ENCODE measurements at regions not wholly inside any gene's neighbourhood (a gene's known extent, or its start where the extent isn't known, plus 50 kb on each side); places are given as distances from the start of the nearest gene placed in this dataset.
"Not testable (repeated sequence)": the region's sequence is repeated elsewhere in the genome, so short reads cannot be mapped to it uniquely, and the experiment has no call there.

DNA sequence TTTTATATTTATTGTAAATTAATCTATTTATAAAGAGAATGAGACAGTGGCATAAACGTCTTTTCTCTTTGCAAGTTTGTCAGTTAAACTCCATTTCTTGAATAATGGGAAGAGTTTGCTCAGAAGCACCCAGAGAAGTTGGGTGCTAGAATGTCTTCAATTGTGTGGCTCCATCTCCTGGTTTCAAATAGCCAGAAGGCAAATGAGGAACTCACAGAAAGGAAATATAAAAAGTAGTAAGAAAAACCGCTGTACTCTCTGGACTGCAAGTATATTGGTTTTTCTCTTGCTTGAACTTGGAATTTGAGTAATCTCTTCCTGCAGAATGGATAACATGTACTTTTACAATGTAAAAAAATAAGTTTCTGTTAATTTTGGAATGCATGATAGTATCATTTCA is 217.5 kb downstream of the DPY19L2 start:
- Histone ChIP-seq H3K4me1 (ENCODE audit: insufficient read depth, poor library complexity, severe bottlenecking) (no peaks in the 10 kb centered on the region), H3K27ac (ENCODE audit: poor library complexity, severe bottlenecking) (no peak overlapping the region), H3K36me3 (ENCODE audit: low read depth) (no peaks in the 10 kb centered on the region), H3K4me3 (ENCODE audit: severe bottlenecking) (no peak overlapping the region), H3K27me3 (ENCODE audit: insufficient read depth, poor library complexity, severe bottlenecking) (peaks cover 19% of the 10 kb centered on the region), H3K9me3 (ENCODE audit: severe bottlenecking) (no peaks in the 10 kb centered on the region)
- TF ChIP-seq, protein P1, sequence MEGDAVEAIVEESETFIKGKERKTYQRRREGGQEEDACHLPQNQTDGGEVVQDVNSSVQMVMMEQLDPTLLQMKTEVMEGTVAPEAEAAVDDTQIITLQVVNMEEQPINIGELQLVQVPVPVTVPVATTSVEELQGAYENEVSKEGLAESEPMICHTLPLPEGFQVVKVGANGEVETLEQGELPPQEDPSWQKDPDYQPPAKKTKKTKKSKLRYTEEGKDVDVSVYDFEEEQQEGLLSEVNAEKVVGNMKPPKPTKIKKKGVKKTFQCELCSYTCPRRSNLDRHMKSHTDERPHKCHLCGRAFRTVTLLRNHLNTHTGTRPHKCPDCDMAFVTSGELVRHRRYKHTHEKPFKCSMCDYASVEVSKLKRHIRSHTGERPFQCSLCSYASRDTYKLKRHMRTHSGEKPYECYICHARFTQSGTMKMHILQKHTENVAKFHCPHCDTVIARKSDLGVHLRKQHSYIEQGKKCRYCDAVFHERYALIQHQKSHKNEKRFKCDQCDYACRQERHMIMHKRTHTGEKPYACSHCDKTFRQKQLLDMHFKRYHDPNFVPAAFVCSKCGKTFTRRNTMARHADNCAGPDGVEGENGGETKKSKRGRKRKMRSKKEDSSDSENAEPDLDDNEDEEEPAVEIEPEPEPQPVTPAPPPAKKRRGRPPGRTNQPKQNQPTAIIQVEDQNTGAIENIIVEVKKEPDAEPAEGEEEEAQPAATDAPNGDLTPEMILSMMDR (IDR thresholded peaks at IDR 0.05; ENCODE audit: poor library complexity, severe bottlenecking): peak; percentile 15
- ATAC-seq (ENCODE audit: low read depth) (no peak), DNase-seq (ENCODE audit: low spot score) (no peak)

DNA sequence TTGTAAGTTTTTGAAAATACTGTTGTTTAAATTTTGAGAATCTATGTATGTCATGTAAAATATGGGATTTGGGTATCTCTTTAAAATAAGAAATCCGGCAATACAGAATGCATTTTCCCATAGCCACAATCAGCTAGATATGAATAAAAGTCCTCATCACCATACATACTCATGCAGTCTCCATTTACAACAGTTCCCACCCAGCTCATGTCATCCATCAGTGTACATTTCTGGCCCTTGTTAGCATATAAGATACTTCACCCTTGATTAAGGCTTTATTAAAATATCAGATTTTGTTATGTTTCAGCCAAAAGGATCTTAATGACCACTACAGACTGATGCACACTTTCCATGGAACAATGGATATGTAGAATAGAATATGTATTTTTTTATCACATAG is 218.0 kb downstream of the DPY19L2 start:
- ATAC-seq (ENCODE audit: low read depth): no peak
- Histone ChIP-seq H3K4me3 (ENCODE audit: severe bottlenecking) (no peak overlapping the region), H3K36me3 (ENCODE audit: low read depth) (no peaks in the 10 kb centered on the region)

GRCh38 chr12:63445224-63445880 is 222.9 kb downstream of the DPY19L2 start:
- Histone ChIP-seq H3K36me3 (ENCODE audit: low read depth) (no peaks in the 10 kb centered on the region), H3K4me1 (ENCODE audit: insufficient read depth, poor library complexity, severe bottlenecking) (no peaks in the 10 kb centered on the region), H3K9me3 (ENCODE audit: severe bottlenecking) (no peaks in the 10 kb centered on the region), H3K27ac (ENCODE audit: poor library complexity, severe bottlenecking) (no peak overlapping the region), H3K4me3 (ENCODE audit: severe bottlenecking) (no peak overlapping the region), H3K27me3 (ENCODE audit: insufficient read depth, poor library complexity, severe bottlenecking) (peaks cover 34% of the 10 kb centered on the region)
- no peak for ATAC-seq (ENCODE audit: low read depth)
- TF ChIP-seq, protein P1 (IDR thresholded peaks at IDR 0.05; ENCODE audit: poor library complexity, severe bottlenecking): no peak
- DNase-seq (ENCODE audit: low spot score): no peak

More for the DNA sequence above, 218.0 kb downstream of the DPY19L2 start:
- Histone ChIP-seq H3K4me1 (ENCODE audit: insufficient read depth, poor library complexity, severe bottlenecking) (no peaks in the 10 kb centered on the region), H3K9me3 (ENCODE audit: severe bottlenecking) (no peaks in the 10 kb centered on the region), H3K27ac (ENCODE audit: poor library complexity, severe bottlenecking) (no peak overlapping the region), H3K27me3 (ENCODE audit: insufficient read depth, poor library complexity, severe bottlenecking) (peaks cover 16% of the 10 kb centered on the region)
- DNase-seq (ENCODE audit: low spot score): no peak
- TF ChIP-seq, protein P1 (IDR thresholded peaks at IDR 0.05; ENCODE audit: poor library complexity, severe bottlenecking): no peak

GRCh38 chr12:63440048-63440447 is 228.2 kb downstream of the DPY19L2 start:
- TF ChIP-seq, protein P1 (IDR thresholded peaks at IDR 0.05; ENCODE audit: poor library complexity, severe bottlenecking): no peak
- DNase-seq (ENCODE audit: low spot score): no peak
- no peaks in the 10 kb centered on the region for H3K4me1 ChIP-seq (ENCODE audit: insufficient read depth, poor library complexity, severe bottlenecking)
- no peaks in the 10 kb centered on the region for H3K36me3 ChIP-seq (ENCODE audit: low read depth)
- no peaks in the 10 kb centered on the region for H3K9me3 ChIP-seq (ENCODE audit: severe bottlenecking)
- ATAC-seq (ENCODE audit: low read depth): no peak
- no peak overlapping the region for H3K4me3 ChIP-seq (ENCODE audit: severe bottlenecking)
- no peak overlapping the region for H3K27ac ChIP-seq (ENCODE audit: poor library complexity, severe bottlenecking)
- peaks cover 23% of the 10 kb centered on the region for H3K27me3 ChIP-seq (ENCODE audit: insufficient read depth, poor library complexity, severe bottlenecking)

GRCh38 chr12:63434384-63434783 is 233.9 kb downstream of the DPY19L2 start:
- not testable (repeated sequence) for H3K9me3 ChIP-seq (ENCODE audit: severe bottlenecking)

DNA sequence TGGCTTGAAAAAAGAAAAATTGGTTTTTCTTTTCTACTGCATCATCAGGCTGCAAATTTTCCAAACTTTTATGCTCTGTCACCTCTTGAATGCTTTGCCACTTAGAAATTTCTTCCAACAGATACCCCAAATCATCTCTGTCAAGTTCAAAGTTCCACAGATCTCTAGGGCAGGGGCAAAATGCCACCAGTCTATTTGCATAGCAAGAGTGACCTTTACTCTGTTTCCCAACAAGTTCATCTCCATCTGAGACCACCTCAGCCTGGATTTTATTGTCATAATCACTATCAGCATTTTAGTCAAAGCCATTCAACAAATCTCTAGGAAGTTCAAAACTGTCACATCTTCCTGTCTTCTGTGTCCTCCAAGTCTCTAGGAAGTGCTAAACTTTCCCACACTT is 240.3 kb downstream of the DPY19L2 start:
- H3K36me3 ChIP-seq (ENCODE audit: low read depth); H3K9me3 ChIP-seq (ENCODE audit: severe bottlenecking); ATAC-seq (ENCODE audit: low read depth); H3K4me3 ChIP-seq (ENCODE audit: severe bottlenecking); H3K27me3 ChIP-seq (ENCODE audit: insufficient read depth, poor library complexity, severe bottlenecking); H3K27ac ChIP-seq (ENCODE audit: poor library complexity, severe bottlenecking); DNase-seq (ENCODE audit: low spot score); H3K4me1 ChIP-seq (ENCODE audit: insufficient read depth, poor library complexity, severe bottlenecking): not testable (repeated sequence)

More at GRCh38 chr12:63434384-63434783, 233.9 kb downstream of the DPY19L2 start:
- H3K36me3 ChIP-seq (ENCODE audit: low read depth); DNase-seq (ENCODE audit: low spot score); H3K27me3 ChIP-seq (ENCODE audit: insufficient read depth, poor library complexity, severe bottlenecking); H3K27ac ChIP-seq (ENCODE audit: poor library complexity, severe bottlenecking); ATAC-seq (ENCODE audit: low read depth); H3K4me3 ChIP-seq (ENCODE audit: severe bottlenecking); H3K4me1 ChIP-seq (ENCODE audit: insufficient read depth, poor library complexity, severe bottlenecking): not testable (repeated sequence)

GRCh38 chr12:63427029-63427428 is 241.3 kb downstream of the DPY19L2 start:
- ATAC-seq (ENCODE audit: low read depth); H3K36me3 ChIP-seq (ENCODE audit: low read depth); DNase-seq (ENCODE audit: low spot score); H3K4me3 ChIP-seq (ENCODE audit: severe bottlenecking); H3K27me3 ChIP-seq (ENCODE audit: insufficient read depth, poor library complexity, severe bottlenecking); H3K27ac ChIP-seq (ENCODE audit: poor library complexity, severe bottlenecking); H3K9me3 ChIP-seq (ENCODE audit: severe bottlenecking); H3K4me1 ChIP-seq (ENCODE audit: insufficient read depth, poor library complexity, severe bottlenecking): not testable (repeated sequence)

All from RWPE2 (cell line).